ENCODE measurements at regions not wholly inside any gene's neighbourhood (a gene's known extent, or its start where the extent isn't known, plus 50 kb on each side); places are given as distances from the start of the nearest gene placed in this dataset.

GRCh38 chr12:88417531-88417930 is 162.7 kb downstream of the KITLG start:
- DNase-seq, result no peak
- no peak for ATAC-seq

DNA sequence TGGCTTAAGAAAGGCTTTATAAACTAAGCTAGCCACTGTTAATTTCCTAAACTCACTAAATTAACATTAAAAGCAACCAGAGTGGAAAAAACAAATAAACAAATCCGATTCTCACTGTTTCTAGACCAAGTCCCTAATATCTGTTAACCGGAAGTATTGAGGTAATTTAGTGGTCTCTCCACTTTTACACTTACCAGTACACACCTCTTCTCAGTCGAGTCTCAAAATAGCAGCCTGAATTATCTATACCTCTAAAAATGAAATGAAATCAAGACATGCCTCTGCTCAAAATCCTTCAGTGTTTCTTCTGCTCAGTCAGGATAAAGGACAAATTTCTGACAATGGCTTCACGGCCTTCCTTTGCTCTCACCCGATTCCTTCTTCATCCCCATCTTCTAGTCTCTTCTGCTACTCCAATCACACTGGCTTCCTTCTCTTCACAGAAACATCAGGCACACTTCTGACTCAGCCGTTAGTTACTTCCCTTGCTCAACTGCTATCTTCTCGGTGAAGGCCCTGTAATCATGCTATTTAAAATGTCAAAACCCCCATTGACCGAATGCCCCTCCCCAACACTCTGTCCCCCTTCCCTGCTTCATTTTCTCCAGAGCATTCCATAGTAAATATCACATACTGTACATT is 161.3 kb downstream of the KITLG start:
- no peak for ATAC-seq
- DNase-seq, result no peak

DNA sequence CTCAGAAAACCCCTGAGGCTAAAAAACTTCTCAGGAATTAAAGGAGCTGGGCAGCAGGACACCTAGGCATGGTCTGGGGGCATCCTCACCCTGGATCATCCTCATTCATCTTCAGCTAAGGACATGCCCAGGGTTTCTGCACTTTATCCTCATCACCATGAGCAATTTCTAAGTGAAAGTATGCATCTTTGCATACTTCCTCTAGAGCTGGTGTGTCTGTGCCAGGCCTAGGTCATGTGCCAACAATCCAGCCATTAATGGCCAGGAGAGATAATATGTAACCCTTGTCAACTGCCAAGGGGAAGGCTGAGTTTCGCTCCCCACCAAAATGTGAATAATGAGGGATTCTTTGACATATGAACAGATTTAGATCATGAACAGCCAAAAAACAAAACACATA is 160.5 kb downstream of the KITLG start:
- DNase-seq, result no peak
- no peak for ATAC-seq

DNA sequence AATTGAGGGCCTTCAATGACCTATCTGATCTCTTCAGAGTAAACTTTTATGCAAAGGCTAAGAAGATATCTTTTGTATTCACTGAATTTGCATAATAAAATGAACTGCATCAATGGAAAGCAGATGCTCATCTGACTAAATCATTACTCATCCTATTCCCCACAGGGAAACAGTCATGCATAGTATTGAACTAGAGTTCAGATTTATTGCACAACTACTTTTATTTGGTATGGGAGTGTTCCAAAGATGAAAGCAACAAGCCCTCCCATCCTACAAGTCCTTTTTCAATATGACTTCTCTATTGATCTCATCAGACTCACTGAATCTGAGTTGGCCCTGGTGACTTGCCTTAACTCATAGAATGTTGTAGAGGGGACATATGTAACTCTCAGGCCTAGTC is 159.8 kb downstream of the KITLG start:
- no peak for DNase-seq

DNA sequence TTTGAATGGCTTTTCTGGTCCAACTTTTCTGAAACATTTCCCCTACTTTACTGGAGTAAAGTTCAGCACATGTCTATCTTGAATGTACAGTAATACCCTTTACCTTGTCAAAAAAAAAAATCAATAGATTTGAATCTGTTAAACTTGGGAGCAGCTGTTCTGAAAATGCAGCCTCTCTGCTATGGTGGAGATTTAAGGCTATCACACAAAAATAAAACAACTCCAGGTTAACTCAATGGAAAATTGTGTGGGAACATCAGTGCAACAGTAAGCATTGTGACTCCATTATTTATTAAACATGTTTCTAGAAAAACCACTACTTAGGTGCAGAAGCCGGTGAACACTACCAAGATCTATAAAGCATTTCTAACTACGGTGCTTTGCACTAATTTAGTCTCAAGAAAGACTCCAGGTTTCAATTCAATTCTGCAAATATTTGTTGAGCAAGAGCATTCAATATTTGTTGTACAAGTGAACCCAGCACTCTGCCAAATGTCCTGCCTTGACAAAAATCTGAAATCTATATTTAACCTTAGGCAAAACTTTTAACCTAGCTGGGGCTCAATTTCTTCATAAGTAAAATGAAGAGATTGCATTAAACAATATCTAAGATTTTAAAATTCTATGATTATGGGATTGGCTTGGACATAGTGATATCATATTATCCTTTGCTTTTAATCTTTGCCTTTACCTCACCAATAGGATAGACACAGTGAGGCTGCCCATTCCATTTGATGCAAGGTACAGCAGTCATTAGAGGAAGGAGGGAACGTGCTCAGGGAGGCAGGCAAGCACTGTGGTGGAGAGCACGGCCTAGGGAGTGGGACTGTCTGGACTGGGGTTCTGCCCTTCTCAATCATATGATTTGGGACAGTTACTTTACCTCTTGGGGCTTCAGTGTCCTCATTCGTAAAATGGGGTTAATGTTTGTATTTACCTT is 155.2 kb downstream of the KITLG start:
- ATAC-seq (no peak), DNase-seq (no peak)

More for the DNA sequence above, 159.8 kb downstream of the KITLG start:
- ATAC-seq, result peak; percentile 69

GRCh38 chr12:88428350-88428749 is 151.9 kb downstream of the KITLG start:
- no peak for ATAC-seq

GRCh38 chr12:88431246-88431645 is 149.0 kb downstream of the KITLG start:
- DNase-seq, result no peak

More at GRCh38 chr12:88428350-88428749, 151.9 kb downstream of the KITLG start:
- DNase-seq, result no peak

GRCh38 chr12:88432531-88433490 is 147.5 kb downstream of the KITLG start:
- ATAC-seq, result no peak
- no peak for DNase-seq

More at GRCh38 chr12:88431246-88431645, 149.0 kb downstream of the KITLG start:
- no peak for ATAC-seq

DNA sequence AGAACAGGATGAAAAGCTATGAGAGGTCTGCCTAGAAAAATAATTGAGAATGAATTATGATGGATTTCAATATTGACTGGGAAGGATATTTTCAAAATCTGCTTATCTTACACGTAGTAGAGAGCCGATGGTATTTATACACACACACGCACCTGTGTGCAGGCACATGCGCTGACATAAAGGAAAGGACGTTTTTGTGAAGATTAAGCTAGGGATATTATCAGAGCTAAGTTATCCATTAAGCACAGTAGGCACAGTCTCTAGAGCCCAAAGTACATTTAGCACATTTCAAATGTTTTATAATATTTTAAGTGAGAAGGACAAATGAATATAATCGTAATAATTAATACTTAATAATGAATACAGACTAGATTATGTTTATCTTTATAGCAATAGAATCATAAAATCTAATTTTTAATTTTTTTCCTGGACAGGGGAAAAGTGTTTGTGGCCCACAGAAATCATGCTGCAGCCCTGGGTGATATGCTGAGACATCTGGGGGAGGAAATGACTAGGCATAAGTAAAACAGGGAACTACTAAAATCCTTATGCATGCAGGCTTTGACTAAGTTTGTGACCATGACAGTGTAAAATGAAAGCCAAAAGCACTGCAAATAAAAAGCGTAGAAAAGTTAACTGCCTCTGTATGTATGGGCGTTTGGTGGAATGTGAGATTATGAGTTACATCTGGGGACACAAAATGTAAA is 146.1 kb downstream of the KITLG start:
- no peak for ATAC-seq
- no peak for DNase-seq

GRCh38 chr12:88435334-88436076 is 144.8 kb downstream of the KITLG start:
- no peak for DNase-seq

GRCh38 chr12:88437226-88437625 is 143.0 kb downstream of the KITLG start:
- ATAC-seq (no peak), DNase-seq (no peak)

More at GRCh38 chr12:88435334-88436076, 144.8 kb downstream of the KITLG start:
- no peak for ATAC-seq
